Caki2 (cell line): ENCODE measurements at regions not wholly inside any gene's neighbourhood (a gene's known extent, or its start where the extent isn't known, plus 50 kb on each side); places are given as distances from the start of the nearest gene placed in this dataset.

ENCODE experiments used
- DNase-seq: peaks from one replicate; pipeline ENCODE4 v3.0.0-alpha.2; 2015; ENCODE audit warnings: low read depth
- in situ Hi-C: cut with HindIII; loops from 2 replicates; pipeline ENCODE4 v1.10.0; 2016; ENCODE audit warnings: low sequenced_read_pairs, low pct_unique_long_range_greater_than_20kb, mixed read lengths

GRCh38 chr12:60822580-60822979 is 1226.8 kb downstream of the SLC16A7 start:
- DNase-seq: no peak
- in situ Hi-C loops: no loop called here

DNA sequence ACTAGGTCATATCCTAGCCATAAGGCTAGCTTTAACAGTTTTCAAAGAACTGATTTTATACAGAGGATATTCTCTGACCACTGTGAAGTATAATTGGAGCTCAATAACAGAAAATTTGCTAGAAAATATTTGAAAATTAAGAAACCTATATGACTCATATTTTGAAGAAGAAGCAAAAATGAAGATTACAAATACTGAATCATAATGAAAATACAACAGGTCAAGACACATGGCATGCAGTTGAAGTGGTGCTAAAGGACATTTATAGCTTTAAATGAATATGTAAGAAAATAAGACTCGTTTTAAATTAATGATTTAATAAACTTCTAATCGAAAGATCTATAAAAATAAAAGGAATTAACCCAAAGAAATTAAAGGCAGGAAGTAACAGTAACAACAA is 1234.6 kb downstream of the SLC16A7 start:
- in situ Hi-C loops: no loop called here
- DNase-seq: no peak

- in situ Hi-C loops: no loop called here
- no peak for DNase-seq
These were observed 1236.5 kb downstream of the SLC16A7 start for GRCh38 chr12:60832290-60832689.

DNA sequence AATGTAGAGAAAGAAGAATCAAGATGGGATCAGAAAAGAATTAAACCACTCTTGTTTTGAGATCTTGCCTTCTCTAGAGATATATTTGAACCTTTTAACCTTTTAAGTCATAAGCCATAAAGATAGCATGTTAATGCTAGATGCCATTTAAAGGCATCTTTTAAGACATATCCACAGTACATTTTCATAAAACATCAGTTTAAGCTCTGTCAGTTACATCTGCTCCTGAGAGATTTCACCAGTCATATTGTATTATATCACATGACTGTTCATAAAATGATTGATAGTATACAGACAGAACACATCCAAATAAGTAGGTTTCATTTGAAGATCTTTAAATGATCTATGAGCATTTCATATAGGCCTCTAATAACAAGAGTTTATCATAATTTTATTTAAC is 1238.5 kb downstream of the SLC16A7 start:
- in situ Hi-C loops: no loop called here
- no peak for DNase-seq

DNA sequence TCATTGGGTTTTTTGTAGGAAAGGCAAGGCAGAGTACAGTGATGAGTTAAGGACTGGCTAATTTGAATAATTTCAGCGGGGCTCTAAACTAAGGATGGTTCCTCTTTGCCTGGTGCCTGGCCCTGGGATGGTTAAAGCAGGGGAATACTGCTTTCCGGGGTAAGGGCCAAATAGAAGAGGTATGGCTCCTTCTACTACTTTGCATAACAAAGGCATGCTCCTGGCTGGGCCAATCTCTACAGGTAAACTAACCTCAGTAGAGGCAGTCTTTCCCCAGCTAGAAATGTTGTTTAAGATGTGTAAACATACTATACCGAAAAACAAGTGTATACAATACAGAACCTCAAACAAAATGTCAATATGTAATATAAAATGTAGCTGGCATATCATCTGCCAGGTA is 1239.0 kb downstream of the SLC16A7 start:
- DNase-seq: no peak
- in situ Hi-C loops: no loop called here

DNA sequence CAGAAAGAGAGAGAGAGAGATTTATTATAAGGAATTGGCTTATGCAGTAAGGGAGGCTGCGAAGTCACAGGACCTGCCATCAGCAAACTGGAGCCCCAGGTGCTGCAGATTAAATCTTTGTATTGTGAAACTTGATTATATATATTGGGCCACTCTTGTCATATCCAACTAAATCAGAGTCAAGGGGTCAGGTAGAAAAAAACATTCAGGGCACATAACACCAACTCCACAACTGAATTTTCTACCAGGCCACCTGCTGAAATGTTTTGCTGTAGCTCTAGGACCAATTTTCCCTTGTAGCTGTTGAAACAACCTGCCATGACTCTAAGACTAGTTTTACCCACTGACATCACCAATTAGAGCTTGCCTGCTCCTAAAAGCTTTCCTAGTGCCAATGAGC is 1240.8 kb downstream of the SLC16A7 start:
- DNase-seq: no peak
- in situ Hi-C loops: no loop called here

DNA sequence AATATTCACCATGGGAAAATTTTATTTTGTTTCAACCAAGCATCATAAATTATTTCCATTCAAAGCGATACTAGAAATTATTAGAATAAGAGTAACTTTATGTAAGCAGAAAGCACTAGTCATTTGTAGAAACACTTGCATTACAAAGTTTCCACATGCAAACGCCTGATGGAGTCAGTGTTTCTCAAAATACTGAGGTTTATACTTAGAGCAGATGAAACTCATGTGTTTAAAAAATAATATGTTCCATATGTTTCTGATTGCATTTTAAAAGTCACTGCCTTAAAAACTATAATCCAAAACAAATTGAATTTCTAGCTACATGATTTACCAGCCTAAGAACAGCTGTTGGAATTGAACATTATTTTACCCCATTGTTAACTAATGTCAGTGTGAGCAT is 1246.4 kb downstream of the SLC16A7 start:
- in situ Hi-C loops: no loop called here
- DNase-seq: no peak

- DNase-seq: no peak
- in situ Hi-C loops: no loop called here
These were observed 1248.3 kb downstream of the SLC16A7 start for GRCh38 chr12:60844101-60844500.

DNA sequence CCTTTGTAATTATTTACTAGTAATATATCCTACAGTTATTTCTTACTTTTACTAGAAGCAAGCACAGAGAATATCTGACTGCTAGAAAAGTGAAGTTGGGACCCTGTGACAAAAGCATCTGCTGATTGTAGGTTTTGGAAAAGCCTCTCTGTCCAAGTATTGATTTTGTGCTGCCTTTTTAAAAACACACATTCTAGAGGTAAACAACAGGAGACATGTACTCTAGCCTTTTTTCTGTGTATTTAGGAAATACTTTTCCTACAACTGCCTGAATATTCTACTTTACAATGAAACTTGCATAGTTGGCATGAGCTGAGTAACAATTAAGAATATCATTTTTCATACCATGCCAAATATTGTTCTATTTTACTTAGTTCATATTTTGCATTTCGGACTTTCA is 1249.0 kb downstream of the SLC16A7 start:
- in situ Hi-C loops: no loop called here
- no peak for DNase-seq

- no peak for DNase-seq
- in situ Hi-C loops: no loop called here
These were observed 1249.9 kb downstream of the SLC16A7 start for GRCh38 chr12:60845696-60846095.

- in situ Hi-C loops: no loop called here
- no peak for DNase-seq
These were observed 1251.5 kb downstream of the SLC16A7 start for GRCh38 chr12:60847281-60847680.

- no peak for DNase-seq
- in situ Hi-C loops: no loop called here
These were observed 1253.9 kb downstream of the SLC16A7 start for GRCh38 chr12:60849723-60850122.

DNA sequence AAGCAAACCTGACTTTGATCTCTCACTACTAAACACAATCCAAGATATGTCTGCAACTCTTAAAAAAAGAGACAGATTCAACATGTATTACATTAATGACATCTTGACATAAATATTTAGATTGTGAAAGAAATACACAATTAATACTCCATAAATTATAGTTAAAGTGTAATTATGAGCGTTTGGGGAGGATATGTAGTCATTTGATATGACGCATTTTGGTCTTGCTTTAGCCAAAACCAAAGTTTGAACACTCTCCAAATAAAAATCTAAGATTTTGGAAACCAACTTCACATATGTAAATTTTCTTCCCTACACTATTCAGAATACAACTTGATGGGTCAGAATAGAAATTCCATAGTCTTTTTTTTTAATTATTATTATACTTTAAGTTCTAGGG is 1257.6 kb downstream of the SLC16A7 start:
- in situ Hi-C loops: no loop called here
- no peak for DNase-seq

GRCh38 chr12:60863421-60863820 is 1267.6 kb downstream of the SLC16A7 start:
- DNase-seq: no peak
- in situ Hi-C loops: no loop called here

GRCh38 chr12:60872219-60872618 is 1276.4 kb downstream of the SLC16A7 start:
- no peak for DNase-seq
- in situ Hi-C loops: no loop called here

GRCh38 chr12:60872850-60873713 is 1277.3 kb downstream of the SLC16A7 start:
- no peak for DNase-seq
- in situ Hi-C loops: no loop called here

GRCh38 chr12:60874091-60874490 is 1278.3 kb downstream of the SLC16A7 start:
- no peak for DNase-seq
- in situ Hi-C loops: no loop called here

GRCh38 chr12:60920841-60921495 is 1325.1 kb downstream of the SLC16A7 start:
- in situ Hi-C loops: no loop called here
- no peak for DNase-seq

DNA sequence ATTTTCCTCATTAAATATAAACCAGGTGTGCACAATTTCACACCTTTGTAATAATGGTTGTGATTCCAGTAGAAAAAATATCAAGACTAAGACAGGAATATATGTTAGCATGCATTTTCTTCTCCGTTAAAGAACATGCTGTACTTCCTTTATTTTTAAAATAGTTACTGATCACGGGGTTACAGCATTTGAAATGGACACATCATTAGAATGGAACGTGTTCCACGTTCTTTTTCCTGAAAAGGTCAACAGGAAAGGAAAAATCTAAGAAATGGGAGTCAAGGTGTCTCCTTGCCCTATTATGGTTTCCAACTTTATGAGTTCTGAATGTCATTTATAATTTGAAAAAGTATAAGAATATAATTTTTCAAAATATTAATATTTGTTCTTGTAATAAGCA is 1325.7 kb downstream of the SLC16A7 start:
- DNase-seq: no peak
- in situ Hi-C loops: no loop called here

GRCh38 chr12:60926256-60926655 is 1330.4 kb downstream of the SLC16A7 start:
- DNase-seq: no peak

More at GRCh38 chr12:60926256-60926655, 1330.4 kb downstream of the SLC16A7 start:
- in situ Hi-C loops: no loop called here
